CD4-positive, alpha-beta T cell treated with Interleukin-17A for 4 hours (primary cell): ENCODE measurements at regions not wholly inside any gene's neighbourhood (a gene's known extent, or its start where the extent isn't known, plus 50 kb on each side); places are given as distances from the start of the nearest gene placed in this dataset.
"Not testable (repeated sequence)": the region's sequence is repeated elsewhere in the genome, so short reads cannot be mapped to it uniquely, and the experiment has no call there.

Experiments
- DNase-seq: peaks from one replicate; pipeline ENCODE4 v3.0.0-alpha.2; 2020; ENCODE audit warnings: mixed read lengths

DNA sequence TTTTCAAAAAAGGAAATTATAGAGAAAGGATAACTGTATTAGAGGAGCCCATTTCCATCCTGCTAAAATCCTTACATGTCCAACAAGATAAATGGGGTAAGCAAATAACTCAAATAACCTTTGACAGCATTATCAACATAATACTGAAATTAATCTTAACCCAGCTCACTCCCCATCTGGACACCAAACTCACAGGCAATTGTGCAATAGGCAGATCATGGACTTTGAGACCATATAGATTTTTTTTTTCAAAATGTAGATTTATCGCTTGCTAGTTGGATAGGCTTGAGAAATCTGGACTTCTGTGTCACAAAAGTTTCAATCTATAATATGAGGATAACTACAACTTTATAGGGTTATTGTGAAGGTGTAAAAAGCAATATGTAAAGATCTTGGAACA lies 134.4 kb upstream of the ASCC3 start:
- DNase-seq, result no peak

- no peak for DNase-seq
Observed at GRCh38 chr6:101016163-101016562, 135.0 kb upstream of the ASCC3 start.

DNA sequence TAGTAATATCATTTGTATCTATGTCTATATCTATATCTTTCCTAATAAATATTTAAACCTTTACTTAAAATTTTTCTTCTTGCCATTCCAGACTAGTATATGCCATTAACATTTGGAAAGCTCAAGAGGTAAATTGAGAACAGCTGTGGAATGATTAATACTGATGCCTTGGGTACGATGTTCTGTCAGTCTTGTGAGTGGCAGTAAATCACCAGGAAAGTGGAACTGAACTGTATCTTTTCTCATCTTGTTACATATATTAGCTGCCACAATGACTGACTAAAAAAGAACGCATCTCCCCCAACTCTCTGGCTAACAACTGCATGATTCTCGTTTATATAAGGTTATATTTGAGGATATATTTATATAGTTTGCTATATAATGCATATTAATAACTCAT lies 137.0 kb upstream of the ASCC3 start:
- DNase-seq, result no peak

- DNase-seq, result no peak
Observed at GRCh38 chr6:101021504-101021903, 140.4 kb upstream of the ASCC3 start.

DNA sequence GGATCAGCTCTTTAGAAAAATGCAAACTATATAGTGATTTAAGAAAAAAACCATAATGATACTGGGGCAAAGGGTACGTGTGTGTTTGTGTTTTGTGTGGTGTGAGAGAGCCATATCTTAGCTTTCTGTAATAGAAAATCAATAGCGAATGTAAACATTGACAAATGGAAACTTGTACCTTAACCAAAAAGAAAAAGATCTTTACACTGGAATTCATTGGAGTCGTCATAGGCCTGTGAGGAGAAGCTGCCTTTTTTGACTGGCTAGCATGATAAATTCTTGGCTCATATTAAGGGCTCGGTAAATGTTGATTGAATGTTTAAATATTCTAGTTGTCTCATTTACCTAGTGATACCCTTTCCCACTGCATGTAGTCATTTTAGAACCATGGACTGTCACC lies 161.8 kb upstream of the ASCC3 start:
- DNase-seq, result no peak

DNA sequence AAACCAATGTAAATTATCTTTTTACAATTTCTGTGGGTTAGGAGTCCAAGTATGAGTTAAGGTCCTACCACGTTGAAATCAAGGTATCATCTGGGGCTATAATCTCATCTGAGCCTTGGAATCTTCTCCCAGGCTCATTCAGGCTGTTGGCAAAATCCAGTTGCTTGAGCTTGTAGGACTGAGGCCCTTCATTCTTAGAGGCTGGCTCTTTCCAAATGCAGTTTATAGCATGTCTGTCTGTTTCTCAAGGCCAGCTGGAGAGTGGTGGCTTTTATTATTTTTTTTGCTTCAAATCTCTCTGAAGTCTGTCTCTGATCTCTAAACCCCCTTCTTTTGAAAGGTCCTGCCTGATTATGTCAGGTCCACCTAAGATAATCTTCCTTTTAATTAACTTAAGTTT lies 177.2 kb upstream of the ASCC3 start:
- DNase-seq, result no peak

DNA sequence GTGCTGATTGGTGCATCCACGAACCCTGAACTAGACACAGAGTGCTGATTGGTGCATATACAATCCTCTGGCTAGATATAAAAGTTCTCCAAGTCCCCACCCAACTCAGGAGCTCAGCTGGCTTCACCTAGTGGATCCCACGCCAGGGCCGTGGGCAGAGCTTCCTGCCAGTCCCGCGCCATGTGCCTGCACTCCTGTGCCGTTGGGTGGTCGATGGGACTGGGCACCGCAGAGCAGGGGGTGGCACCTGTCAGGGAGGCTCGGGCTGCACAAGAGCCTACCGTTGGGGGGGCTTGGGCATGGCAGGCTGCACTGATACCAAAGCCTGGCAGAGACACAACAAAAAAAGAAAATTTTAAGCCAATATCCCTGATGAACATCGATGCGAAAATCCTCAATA lies 185.4 kb upstream of the ASCC3 start:
- DNase-seq, result no peak

GRCh38 chr6:101069191-101069795 lies 188.2 kb upstream of the ASCC3 start:
- DNase-seq, result no peak

DNA sequence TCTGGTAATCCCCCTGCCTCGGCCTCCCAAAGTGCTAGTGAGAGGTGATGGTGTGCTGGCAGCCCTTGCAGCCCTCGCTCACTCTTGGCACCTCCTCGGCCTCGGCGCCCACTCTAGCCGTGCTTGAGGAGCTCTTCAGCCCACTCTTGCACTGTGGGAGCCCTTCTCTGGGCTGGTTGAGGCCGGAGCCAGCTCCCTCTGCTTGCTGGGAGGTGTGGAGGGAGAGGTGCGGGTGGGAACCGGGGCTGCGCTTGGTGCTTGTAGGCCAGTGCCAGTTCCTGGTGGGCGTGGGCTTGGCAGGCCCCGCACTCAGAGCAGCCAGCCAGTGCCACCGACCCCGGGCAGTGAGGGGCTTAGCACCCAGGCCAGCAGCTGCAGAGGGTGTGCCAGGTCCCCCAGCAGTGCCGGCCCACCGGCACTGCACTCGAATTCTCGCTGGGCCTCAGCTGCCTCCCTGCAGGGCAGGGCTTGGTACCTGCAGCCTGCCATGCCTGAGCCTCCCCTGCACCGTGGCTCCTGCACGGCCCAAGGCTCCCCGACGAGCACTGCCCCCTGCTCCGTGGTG lies 189.0 kb upstream of the ASCC3 start:
- no peak for DNase-seq

DNA sequence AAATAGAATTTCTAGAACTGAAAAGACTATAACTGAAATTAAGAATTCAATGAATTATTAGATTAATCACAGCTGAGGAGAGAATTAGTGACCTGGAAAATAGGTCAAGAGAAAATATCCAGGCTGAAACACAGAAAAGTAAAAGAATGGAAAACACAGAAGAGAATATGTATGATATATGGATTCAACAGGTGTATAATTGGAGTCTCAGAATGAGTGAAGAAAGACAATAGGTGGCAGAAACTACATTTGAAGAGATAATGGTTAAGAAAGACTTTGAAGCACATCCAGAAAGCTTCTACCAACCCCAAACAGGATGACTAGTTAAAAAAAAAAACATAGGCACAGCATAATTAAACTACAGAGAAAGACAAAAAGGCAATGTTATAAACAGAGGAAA lies 196.2 kb upstream of the ASCC3 start:
- DNase-seq, result no peak

DNA sequence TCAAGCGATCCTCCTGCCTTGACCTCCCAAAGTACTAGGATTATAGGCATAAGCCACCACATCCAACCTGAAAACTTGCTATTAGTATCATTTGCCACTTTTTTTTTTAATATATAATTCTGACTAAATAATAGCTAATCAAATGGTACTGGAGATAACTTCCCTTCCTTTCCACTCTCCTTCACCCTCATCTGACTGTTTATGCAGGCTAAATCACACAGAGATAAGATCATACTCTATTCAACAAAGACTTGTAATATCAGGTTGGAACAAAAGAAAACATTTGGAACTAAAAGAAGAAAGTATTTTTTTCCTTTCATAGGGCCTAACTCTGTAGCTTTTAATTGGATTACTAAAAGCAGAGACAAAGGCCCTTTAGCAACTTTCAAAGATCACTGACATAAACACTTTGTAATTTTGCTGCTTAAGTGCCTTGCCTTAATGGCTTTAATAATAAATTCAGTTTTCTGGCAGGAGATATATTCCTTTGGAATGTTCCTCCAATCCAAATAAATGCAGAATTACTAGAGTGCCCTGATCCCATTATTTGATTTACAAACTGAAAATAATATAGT lies 198.7 kb upstream of the ASCC3 start:
- no peak for DNase-seq

DNA sequence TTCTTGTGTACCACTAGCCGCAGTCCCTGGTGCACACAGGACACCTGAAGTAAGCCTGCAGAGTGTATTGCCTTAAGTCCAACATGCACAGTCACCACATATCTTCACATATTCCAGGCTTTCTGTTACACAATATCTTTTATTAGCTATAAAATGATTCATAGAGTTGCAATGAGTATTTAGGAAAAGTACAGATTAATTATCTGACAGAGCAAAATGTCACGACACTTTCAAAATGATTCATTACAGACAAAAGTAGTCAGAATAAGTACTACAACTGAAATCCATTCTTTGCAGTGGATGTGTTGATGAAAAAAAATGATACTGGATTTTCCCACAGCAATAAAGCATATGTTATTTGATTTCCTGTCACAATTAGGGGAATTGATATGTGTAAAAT lies 199.5 kb upstream of the ASCC3 start:
- DNase-seq, result no peak

DNA sequence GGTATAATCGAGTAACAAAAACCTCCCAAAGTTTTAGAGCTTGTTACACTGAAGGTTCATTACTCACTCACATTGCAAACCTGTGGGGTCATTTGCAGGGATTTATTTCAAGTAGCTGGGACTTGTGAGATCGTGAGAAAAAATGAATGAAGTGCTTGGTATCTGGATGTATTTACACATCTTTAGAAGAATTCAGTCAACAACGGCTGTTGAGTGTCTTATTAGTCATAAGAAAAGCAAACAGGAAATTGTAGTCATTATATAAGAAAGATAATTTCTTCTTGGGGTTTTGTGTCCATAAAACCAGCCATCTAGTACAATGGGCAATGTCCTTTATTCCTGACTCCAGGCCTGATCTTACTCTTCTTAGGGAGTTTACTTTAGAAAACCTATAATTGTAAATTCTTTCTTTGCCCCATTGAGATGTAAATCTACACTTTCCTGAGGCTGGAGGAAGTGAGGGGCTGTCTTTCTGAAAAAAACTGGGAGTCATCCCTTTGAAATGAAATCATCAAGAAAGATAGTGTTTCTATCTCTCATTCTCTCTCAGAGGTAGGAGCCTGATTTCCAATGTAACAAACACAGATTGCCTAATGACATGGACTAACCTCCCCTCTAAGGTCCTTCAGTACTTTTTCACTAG lies 202.5 kb upstream of the ASCC3 start:
- DNase-seq, result no peak

GRCh38 chr6:101085327-101085726 lies 204.2 kb upstream of the ASCC3 start:
- no peak for DNase-seq

DNA sequence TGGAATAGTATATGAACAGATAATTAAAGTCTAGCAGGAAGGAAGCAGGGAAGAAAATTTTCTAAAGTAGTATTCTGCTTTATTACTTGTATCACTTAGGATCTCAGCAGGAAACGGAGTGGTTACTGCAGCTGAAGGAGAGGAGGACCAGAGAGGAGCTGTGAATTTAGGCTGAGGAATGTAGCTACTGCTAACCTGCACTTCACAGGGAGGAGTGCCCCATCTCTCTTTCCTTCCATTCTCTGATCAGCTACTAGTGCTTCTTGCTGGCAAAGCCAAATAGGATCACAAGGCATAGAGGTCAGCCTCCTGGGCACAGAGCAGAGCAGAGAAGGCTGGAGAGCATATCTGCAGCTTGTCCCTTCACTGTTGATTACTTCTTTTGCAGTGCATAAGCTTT lies 205.3 kb upstream of the ASCC3 start:
- DNase-seq, result no peak

DNA sequence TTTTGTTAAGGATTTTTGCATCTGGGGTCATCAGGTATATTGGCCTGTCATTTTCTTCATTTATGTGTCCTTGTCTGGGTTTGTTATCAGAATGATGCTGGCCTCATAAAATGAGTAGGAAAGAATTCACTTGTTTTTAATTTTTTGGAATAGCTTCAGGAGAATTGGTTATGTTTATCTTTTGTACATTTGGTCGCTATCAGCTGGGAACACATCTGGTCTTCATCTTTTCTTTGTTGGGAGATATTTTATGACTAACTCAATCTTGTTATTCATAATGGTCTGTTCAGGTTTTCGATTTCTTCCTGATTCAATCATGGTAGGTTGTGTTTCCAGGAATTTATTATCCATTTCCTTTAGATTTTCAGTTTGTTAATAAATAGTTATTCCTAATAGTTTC lies 207.5 kb upstream of the ASCC3 start:
- DNase-seq, result no peak

DNA sequence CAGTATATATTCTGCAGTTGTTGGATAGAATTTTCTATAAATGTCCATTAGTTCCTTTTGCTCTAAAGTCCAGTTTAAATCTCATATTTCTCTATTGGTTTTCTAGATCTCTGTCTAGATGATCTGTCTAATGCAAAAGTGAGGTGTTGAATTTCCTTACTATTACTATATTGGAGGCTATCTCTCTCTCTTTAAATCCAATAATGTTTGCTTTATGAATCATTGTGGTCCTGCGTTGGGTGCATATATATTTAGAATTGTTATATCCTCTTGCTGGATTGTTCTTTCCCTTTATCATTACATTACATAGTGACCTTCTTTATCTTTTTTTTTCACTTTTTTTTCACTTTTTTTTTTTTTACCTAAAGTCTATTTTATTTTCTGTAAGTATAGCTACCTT lies 208.5 kb upstream of the ASCC3 start:
- no peak for DNase-seq

GRCh38 chr6:101090281-101090680 lies 209.2 kb upstream of the ASCC3 start:
- no peak for DNase-seq

DNA sequence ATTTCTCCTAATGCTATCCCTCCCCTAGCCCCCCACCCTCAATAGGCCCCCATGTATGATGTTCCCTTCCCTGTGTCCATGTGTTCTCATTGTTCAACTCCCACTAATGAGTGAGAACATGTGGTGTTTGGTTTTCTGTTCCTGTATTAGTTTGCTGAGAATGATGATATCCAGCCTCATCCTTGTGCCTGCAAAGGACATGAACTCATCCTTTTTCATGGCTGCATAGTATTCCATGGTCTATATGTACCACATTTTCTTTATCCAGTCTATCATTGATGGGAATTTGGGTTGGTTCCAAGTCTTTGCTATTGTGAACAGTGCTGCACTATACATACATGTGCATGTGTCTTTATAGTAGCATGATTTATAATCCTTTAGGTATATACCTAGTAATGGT lies 217.5 kb upstream of the ASCC3 start:
- not testable (repeated sequence) for DNase-seq

GRCh38 chr6:101102702-101103101 lies 221.6 kb upstream of the ASCC3 start:
- DNase-seq, result no peak

DNA sequence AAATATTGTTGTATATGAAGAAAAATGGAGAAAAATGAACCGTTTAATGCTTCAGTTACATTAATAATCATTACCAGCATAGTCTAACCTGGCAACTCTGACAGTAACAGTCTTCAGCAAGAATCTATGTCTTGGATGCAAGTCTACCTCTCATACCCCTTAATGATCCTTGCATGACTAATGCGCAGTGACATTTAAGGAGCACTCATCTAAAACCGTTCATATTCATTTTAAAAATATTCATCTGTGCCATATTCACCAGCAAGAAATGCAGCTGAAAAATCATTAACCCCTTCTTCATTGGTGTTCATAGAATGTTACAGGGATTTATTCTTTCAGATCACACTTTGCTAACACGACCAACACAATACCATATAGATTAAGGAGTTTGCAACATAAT lies 227.2 kb upstream of the ASCC3 start:
- no peak for DNase-seq

DNA sequence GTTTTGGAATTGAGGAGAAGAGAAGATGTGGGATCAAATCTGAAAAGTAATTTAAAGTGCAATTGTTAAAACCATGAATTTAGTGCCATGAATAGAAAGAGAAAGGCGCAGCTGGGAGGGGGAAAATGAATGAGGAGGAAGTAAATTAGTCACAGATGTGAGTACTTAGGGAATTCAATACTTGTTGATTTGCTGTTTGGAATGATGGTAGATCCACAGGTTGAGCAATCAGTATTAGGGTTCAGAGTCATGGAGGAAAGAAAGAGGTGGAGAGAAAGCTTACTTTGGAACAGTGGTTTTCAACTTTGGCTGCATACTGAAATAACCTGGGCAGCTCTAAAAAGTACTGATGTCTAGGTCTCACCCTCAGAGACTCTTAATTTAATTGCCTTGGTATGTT lies 229.7 kb upstream of the ASCC3 start:
- no peak for DNase-seq

DNA sequence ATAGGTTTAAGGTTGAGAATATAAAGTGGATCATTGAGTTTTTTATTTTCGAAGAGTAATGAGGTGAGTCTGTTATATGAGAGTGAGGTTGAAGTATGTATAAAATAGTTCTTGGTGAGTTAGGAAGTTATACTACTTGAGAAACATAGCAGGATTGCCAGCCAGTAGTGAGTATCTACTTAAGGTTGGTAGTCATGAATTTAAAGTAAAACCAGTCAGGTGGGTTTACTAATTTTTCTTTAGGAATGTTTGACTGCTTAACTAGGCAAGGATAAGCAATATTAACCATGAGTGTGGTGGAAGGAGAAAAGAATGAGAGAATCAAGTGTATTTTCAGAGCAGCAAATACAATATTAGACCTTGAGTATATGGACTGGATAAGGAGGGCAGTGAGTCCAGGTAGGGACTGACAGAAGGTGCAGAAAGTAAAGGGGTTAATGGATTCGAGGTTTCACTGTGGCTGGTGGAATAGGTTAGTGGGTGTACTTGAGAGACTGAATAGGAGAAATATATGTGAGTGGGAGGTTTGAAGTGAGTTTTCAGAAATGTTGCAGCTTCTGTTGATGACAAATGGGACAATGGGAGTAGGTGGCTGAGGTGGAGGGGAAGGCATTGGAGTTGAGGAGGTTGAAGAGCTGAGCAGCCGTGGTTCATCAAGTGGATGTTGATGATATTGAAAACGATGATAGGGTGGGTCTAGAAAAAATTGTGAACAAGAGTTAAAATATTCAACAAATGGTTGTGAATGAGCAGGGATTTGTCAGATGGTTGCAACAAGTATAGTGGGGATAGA lies 232.5 kb upstream of the ASCC3 start:
- DNase-seq, result no peak

GRCh38 chr6:101114703-101115102 lies 233.6 kb upstream of the ASCC3 start:
- no peak for DNase-seq
